OCI-LY7 (cell line): ENCODE measurements at regions not wholly inside any gene's neighbourhood (a gene's known extent, or its start where the extent isn't known, plus 50 kb on each side); places are given as distances from the start of the nearest gene placed in this dataset.
A peak's percentile ranks its signal among the peaks of the same experiment; 100 is the strongest.
"Not testable (repeated sequence)": the region's sequence is repeated elsewhere in the genome, so short reads cannot be mapped to it uniquely, and the experiment has no call there.

ENCODE experiments used
- BruUV-seq: library from RNA; stranded (reverse); fragments of 400-500 nt; replicated peaks from 2 replicates; lab custom pipeline; 2021; lab: Mats Ljungman, UMichigan
- CTCF ChIA-PET: fragments of 300-600 bp; sonication (Branson Sonifier 250); formaldehyde crosslinking; loops from one replicate; lab custom pipeline; 2022; ENCODE audit warnings: antibody characterized with exemption; ENCODE audit not compliant: unreplicated experiment; lab: Charles Lee
- POLR2A ChIA-PET: fragments of 300-600 bp; sonication (Branson Sonifier 250); formaldehyde crosslinking; loops from one replicate; lab custom pipeline; 2022; ENCODE audit warnings: antibody characterized with exemption; lab: Charles Lee
- DNase-seq: peaks from one replicate; pipeline ENCODE4 v3.0.0-alpha.2; 2015; ENCODE audit warnings: low spot score
- H2AFZ ChIP-seq: fragments of 200-600 bp; sonication (generic), shearing (Covaris generic); 2 replicates; pipeline ENCODE4 v1.6.1; 2014; ENCODE audit warnings: mild to moderate bottlenecking, antibody characterized with exemption, low read length, moderate library complexity
- H3K27ac ChIP-seq: fragments of 200-600 bp; sonication (generic); 2 replicates; pipeline ENCODE4 v1.5.1; 2014; ENCODE audit warnings: mixed run types, low read depth, mild to moderate bottlenecking, moderate library complexity, low read length, inconsistent platforms; ENCODE audit not compliant: poor library complexity, severe bottlenecking
- H3K36me3 ChIP-seq: fragments of 200-600 bp; sonication (generic); 2 replicates; pipeline ENCODE4 v1.6.1; 2014; ENCODE audit warnings: mild to moderate bottlenecking, antibody characterized with exemption, low read length, moderate library complexity, mixed read lengths; ENCODE audit not compliant: insufficient read depth
- H3K4me1 ChIP-seq: fragments of 200-600 bp; sonication (generic); 2 replicates; pipeline ENCODE4 v1.5.1; 2014; ENCODE audit warnings: mild to moderate bottlenecking, low read length; ENCODE audit not compliant: insufficient read depth, poor library complexity, severe bottlenecking
- H3K4me2 ChIP-seq: fragments of 200-600 bp; sonication (generic); 2 replicates; pipeline ENCODE4 v1.6.1; 2014; ENCODE audit warnings: mild to moderate bottlenecking, low read length
- H3K4me3 ChIP-seq: fragments of 200-600 bp; sonication (generic); 2 replicates; pipeline ENCODE4 v1.5.1; 2014; ENCODE audit warnings: mild to moderate bottlenecking, low read depth, low read length; ENCODE audit not compliant: poor library complexity, severe bottlenecking
- H3K79me2 ChIP-seq: fragments of 200-600 bp; sonication (generic); 2 replicates; pipeline ENCODE4 v1.6.1; 2016; ENCODE audit warnings: low read depth, mild to moderate bottlenecking, low read length, moderate library complexity, mixed read lengths; ENCODE audit not compliant: insufficient read depth
- H3K9me2 ChIP-seq: fragments of 200-600 bp; sonication (generic); 2 replicates; pipeline ENCODE4 v1.6.1; 2016; ENCODE audit warnings: mild to moderate bottlenecking, low read length, mixed read lengths; ENCODE audit not compliant: insufficient read depth
- H3K9me3 ChIP-seq: fragments of 200-600 bp; sonication (generic); 2 replicates; pipeline ENCODE4 v1.6.1; 2014; ENCODE audit warnings: mild to moderate bottlenecking, mixed run types, low read length, mixed read lengths
- H4K20me1 ChIP-seq: fragments of 200-600 bp; sonication (generic); 2 replicates; pipeline ENCODE4 v1.6.1; 2014; ENCODE audit warnings: mild to moderate bottlenecking, antibody characterized with exemption, low read length, moderate library complexity, mixed read lengths; ENCODE audit not compliant: insufficient read depth
- CTCF ChIP-seq: fragments of 200-600 bp; sonication (generic); conservative IDR thresholded peaks from 2 replicates; pipeline ENCODE4 v1.5.1; 2014; ENCODE audit warnings: mild to moderate bottlenecking, antibody characterized with exemption, low read length, moderate library complexity, mixed read lengths
- intact Hi-C: fragments of 100-400 bp; cut with micrococcal nuclease; formaldehyde crosslinking; loops from one replicate; pipeline ENCODE4 v1.10.0; 2022; ENCODE audit not compliant: unreplicated experiment

- H3K9me3 ChIP-seq, intact Hi-C loops, H3K9me2 ChIP-seq, H3K36me3 ChIP-seq, H3K4me1 ChIP-seq, BruUV-seq, H3K79me2 ChIP-seq, CTCF ChIA-PET, H4K20me1 ChIP-seq: not testable (repeated sequence)
- H2AFZ ChIP-seq: peak overlapping the region; percentile 37
- DNase-seq: peak; percentile 91
- POLR2A ChIA-PET: interaction anchor here (0.8 to 1.2 kb wide), 2 partner anchors 17 to 211 kb away, joined by 3 to 4 read pairs; no protein-coding TSS in a partner anchor
- TF ChIP-seq CTCF: 0 out of 2 replicates have a peak, but pooled peaks have one; percentile 25
- peak overlapping the region; percentile 80 for H3K4me3 ChIP-seq
- peak overlapping the region; percentile 21 for H3K27ac ChIP-seq
- H3K4me2 ChIP-seq: peak overlapping the region; percentile 65
Observed at GRCh38 chr7:65770473-65771225, 102.2 kb upstream of the VKORC1L1 start.

GRCh38 chr7:65771226-65771569, 101.7 kb upstream of the VKORC1L1 start:
- DNase-seq, CTCF ChIA-PET, H3K79me2 ChIP-seq, H4K20me1 ChIP-seq, BruUV-seq, H3K4me1 ChIP-seq, H3K36me3 ChIP-seq, intact Hi-C loops, H3K9me2 ChIP-seq, H3K9me3 ChIP-seq: not testable (repeated sequence)
- Histone ChIP-seq H2AFZ (peak overlapping the region; percentile 37; the same call in 1 of the 2 replicates), H3K27ac (peak overlapping the region; percentile 21), H3K4me3 (peak overlapping the region; percentile 80), H3K4me2 (peak overlapping the region; percentile 65)
- POLR2A ChIA-PET: interaction anchor here (1.2 kb wide), 1 partner anchor 17 kb away, joined by 4 read pairs; no protein-coding TSS in a partner anchor

DNA sequence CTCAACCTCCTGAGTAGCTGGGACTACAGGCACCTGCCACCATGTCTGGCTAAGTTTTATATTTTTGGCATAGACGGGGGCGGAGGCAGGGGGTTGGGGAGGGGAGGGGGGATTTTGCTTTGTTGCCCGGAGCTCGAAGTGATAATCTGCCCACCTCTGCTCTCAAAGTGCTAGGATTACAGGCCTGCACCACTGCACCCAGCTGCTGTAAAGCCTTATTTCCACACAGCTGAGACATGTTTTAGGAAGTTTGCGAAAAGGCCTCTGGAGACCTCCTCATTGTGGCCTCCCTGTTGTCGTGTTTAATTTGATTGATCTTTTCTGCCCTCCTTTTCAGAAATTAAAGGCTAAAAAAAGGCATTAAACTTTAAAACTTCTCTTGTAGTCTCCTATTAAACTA, 96.2 kb upstream of the VKORC1L1 start:
- H3K36me3 ChIP-seq, H3K4me2 ChIP-seq, H4K20me1 ChIP-seq, POLR2A ChIA-PET, H3K4me3 ChIP-seq, H3K9me3 ChIP-seq, H3K79me2 ChIP-seq, CTCF ChIA-PET, H3K4me1 ChIP-seq, DNase-seq, intact Hi-C loops, H3K9me2 ChIP-seq, H2AFZ ChIP-seq, BruUV-seq, H3K27ac ChIP-seq: not testable (repeated sequence)

- H2AFZ ChIP-seq, H3K79me2 ChIP-seq, CTCF ChIA-PET, intact Hi-C loops, POLR2A ChIA-PET, H3K4me1 ChIP-seq, H4K20me1 ChIP-seq, H3K9me3 ChIP-seq, H3K36me3 ChIP-seq, H3K4me2 ChIP-seq, H3K4me3 ChIP-seq, BruUV-seq, H3K27ac ChIP-seq, H3K9me2 ChIP-seq, DNase-seq: not testable (repeated sequence)
Observed at GRCh38 chr7:65789943-65790342, 82.9 kb upstream of the VKORC1L1 start.

DNA sequence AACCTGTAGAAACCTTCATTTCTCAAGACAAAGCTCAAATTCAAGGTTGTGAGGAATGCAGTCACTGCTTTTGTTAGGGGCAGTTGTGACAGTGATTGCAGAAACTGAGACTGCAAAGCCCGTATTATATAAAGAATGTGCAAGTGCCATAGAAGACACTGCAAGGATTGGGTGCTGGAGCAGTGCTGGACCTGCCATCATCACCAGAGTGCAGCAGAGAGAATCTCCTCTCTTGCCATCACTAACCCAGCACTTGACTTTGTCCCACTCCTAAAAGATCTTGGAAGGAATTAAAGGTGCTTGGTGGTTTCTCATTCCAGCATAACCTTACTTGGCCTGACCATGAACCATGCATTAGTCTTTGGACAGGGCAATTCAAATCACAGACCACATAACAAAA, 81.1 kb upstream of the VKORC1L1 start:
- H3K4me3 ChIP-seq, intact Hi-C loops, CTCF ChIA-PET, H4K20me1 ChIP-seq, H3K4me1 ChIP-seq, H3K9me2 ChIP-seq, H2AFZ ChIP-seq, H3K9me3 ChIP-seq, POLR2A ChIA-PET, H3K36me3 ChIP-seq, H3K79me2 ChIP-seq, H3K27ac ChIP-seq, H3K4me2 ChIP-seq, BruUV-seq, DNase-seq: not testable (repeated sequence)

DNA sequence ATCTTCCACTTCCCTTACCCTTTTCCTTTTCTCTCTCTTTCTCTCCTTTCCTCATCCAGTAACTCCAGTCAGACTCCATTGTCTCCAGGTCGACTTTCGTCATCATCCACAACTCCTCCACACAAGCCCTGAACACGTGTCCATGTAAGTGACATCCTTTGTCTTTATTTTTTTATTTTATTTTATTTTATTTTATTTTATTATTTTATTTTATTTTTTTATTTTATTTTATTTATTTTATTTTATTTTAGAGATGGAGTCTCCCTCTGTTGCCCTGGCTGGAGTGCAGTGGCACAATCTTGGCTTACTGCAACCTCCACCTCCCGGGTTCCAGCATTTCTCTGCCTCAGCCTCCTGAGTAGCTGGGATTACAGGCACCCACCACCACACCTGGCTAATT, 80.1 kb upstream of the VKORC1L1 start:
- DNase-seq, H3K79me2 ChIP-seq, H3K36me3 ChIP-seq, H3K4me1 ChIP-seq, H3K9me3 ChIP-seq, H3K4me2 ChIP-seq, H3K9me2 ChIP-seq, H3K4me3 ChIP-seq, BruUV-seq, POLR2A ChIA-PET, CTCF ChIA-PET, H2AFZ ChIP-seq, intact Hi-C loops, H3K27ac ChIP-seq, H4K20me1 ChIP-seq: not testable (repeated sequence)
